B cell (primary cell): ENCODE measurements at regions not wholly inside any gene's neighbourhood (a gene's known extent, or its start where the extent isn't known, plus 50 kb on each side); places are given as distances from the start of the nearest gene placed in this dataset.

Experiments
- ATAC-seq: fragments of 200-7000 bp; cut with Tn5 transposase; one replicate; pipeline ENCODE4 v1.10.0; 2021; ENCODE audit warnings: low read depth, mild to moderate bottlenecking, moderate number of reproducible peaks, moderate library complexity
- CTCF ChIA-PET: fragments of 350-600 bp; sonication (Branson Sonifier 250); formaldehyde crosslinking; loops from one replicate; lab custom pipeline; 2021; ENCODE audit warnings: antibody characterized with exemption, inconsistent platforms; lab: Charles Lee
- POLR2A ChIA-PET: fragments of 350-600 bp; sonication (Branson Sonifier 250); formaldehyde crosslinking; loops from one replicate; lab custom pipeline; 2021; ENCODE audit warnings: antibody characterized with exemption; lab: Charles Lee
- DNase-seq: peaks from one replicate; pipeline ENCODE4 v3.0.0; 2013
- H2AFZ ChIP-seq: 2 replicates; pipeline ENCODE4 v1.6.1; 2012; ENCODE audit warnings: mild to moderate bottlenecking, low read depth, low read length; ENCODE audit not compliant: insufficient read depth, poor library complexity, severe bottlenecking
- H3K27ac ChIP-seq, 2 donors: 1 replicate in 1 of 2; 2 replicates in 1 of 2; pipeline ENCODE4 v1.5.1; 2012 to 2013; ENCODE audit warnings: low read length in 2 of 2, mild to moderate bottlenecking in 2 of 2, moderate library complexity in 1 of 2
- H3K27me3 ChIP-seq, 4 experiments: fragments of 200-600 bp in 1 of 4; sonication (generic) in 1 of 4; replicated peaks in 1 of 4; 1 replicate in 2 of 4; 2 replicates in 2 of 4; pipeline versions ENCODE4 v1.6.1 to v1.7.0; 2013 to 2016; ENCODE audit warnings: low read length in 3 of 4, mild to moderate bottlenecking in 2 of 4, mixed read lengths in 1 of 4, moderate library complexity in 1 of 4; ENCODE audit not compliant: insufficient read depth in 4 of 4, control insufficient read depth in 3 of 4; ENCODE audit errors: control extremely low read depth in 1 of 4
- H3K36me3 ChIP-seq, 2 experiments: replicated peaks in 1 of 2; 1 replicate in 1 of 2; 2 replicates in 1 of 2; pipeline versions ENCODE4 v1.6.1 to v1.7.1; 2013; ENCODE audit warnings: low read length in 1 of 2; ENCODE audit not compliant: insufficient read depth in 2 of 2, control insufficient read depth in 1 of 2; ENCODE audit errors: control extremely low read depth in 1 of 2, extremely low read depth in 1 of 2
- H3K4me1 ChIP-seq, 2 donors: fragments of 200-600 bp in 1 of 2; sonication (generic) in 1 of 2; 1 replicate in 1 of 2; 2 replicates in 1 of 2; pipeline versions ENCODE4 v1.5.1 to v1.6.1; 2013 to 2017; ENCODE audit warnings: low read length in 2 of 2; ENCODE audit not compliant: control insufficient read depth in 2 of 2, insufficient read depth in 2 of 2
- H3K4me2 ChIP-seq: replicated peaks from 2 replicates; pipeline ENCODE3; 2012; ENCODE audit warnings: mild to moderate bottlenecking, low read depth, low read length; ENCODE audit not compliant: poor library complexity, severe bottlenecking
- H3K4me3 ChIP-seq, 5 experiments: fragments of 200-600 bp in 1 of 5; sonication (generic) in 1 of 5; 1 replicate in 3 of 5; 2 replicates in 2 of 5; pipeline versions ENCODE4 v1.5.1 to v1.7.0; 2011 to 2016; ENCODE audit warnings: low read length in 4 of 5, mild to moderate bottlenecking in 4 of 5, low read depth in 2 of 5, control low read depth in 1 of 5, moderate library complexity in 1 of 5; ENCODE audit not compliant: insufficient read depth in 1 of 5; ENCODE audit errors: control extremely low read depth in 1 of 5, extremely low read depth in 1 of 5
- H3K79me2 ChIP-seq: fragments of 200-600 bp; sonication (generic); one replicate; pipeline ENCODE4 v1.6.0; 2016; ENCODE audit warnings: low read length; ENCODE audit not compliant: control insufficient read depth, insufficient read depth
- H3K9ac ChIP-seq: fragments of 200-600 bp; sonication (generic); 2 replicates; pipeline ENCODE4 v1.6.1; 2017; ENCODE audit warnings: mild to moderate bottlenecking, low read length, moderate library complexity
- H3K9me3 ChIP-seq, 3 donors: one replicate each; pipeline versions ENCODE4 v1.6.1 to v1.7.1; 2013; ENCODE audit warnings: low read length in 2 of 3; ENCODE audit not compliant: control insufficient read depth in 2 of 3, insufficient read depth in 1 of 3; ENCODE audit errors: control extremely low read depth in 1 of 3
- H4K20me1 ChIP-seq: 2 replicates; pipeline ENCODE4 v1.6.0; 2012; ENCODE audit warnings: mild to moderate bottlenecking, low read length; ENCODE audit not compliant: insufficient read depth, control insufficient read depth, poor library complexity, severe bottlenecking
- H3K27ac Mint-ChIP-seq: one replicate; pipeline ENCODE4 v1.8.0; 2021; ENCODE audit warnings: mixed read lengths
- H3K27me3 Mint-ChIP-seq: one replicate; pipeline ENCODE4 v1.8.0; 2021; ENCODE audit warnings: mixed read lengths
- H3K4me1 Mint-ChIP-seq: one replicate; pipeline ENCODE4 v1.8.0; 2021; ENCODE audit warnings: mixed read lengths
- H3K4me3 Mint-ChIP-seq: one replicate; pipeline ENCODE4 v1.8.0; 2021; ENCODE audit warnings: mixed read lengths
- H3K9me3 Mint-ChIP-seq: one replicate; pipeline ENCODE4 v1.8.0; 2022; ENCODE audit warnings: mixed read lengths; ENCODE audit not compliant: insufficient read depth
- EZH2 ChIP-seq: IDR thresholded peaks from 2 replicates; pipeline ENCODE4 v1.6.1; 2012; ENCODE audit warnings: borderline replicate concordance, low read depth, mild to moderate bottlenecking, moderate library complexity, low read length; ENCODE audit not compliant: insufficient read depth, poor library complexity, severe bottlenecking
- WGBS: methylation state at CpG from one replicate; pipeline ENCODE4 v1.1.5; 2013; ENCODE audit warnings: missing lambda C conversion rate; ENCODE audit not compliant: insufficient coverage; 5-methylcytosine and 5-hydroxymethylcytosine counted together
- intact Hi-C: fragments of 100-400 bp; cut with micrococcal nuclease; formaldehyde crosslinking; loops from one replicate; pipeline ENCODE4 v1.10.0; 2022
- TF ChIP-seq, protein P1 (sequence below): fragments of 200-600 bp; IDR thresholded peaks from one replicate; pipeline ENCODE4 v1.8.0; 2022; ENCODE audit warnings: antibody characterized with exemption, mild to moderate bottlenecking

DNA sequence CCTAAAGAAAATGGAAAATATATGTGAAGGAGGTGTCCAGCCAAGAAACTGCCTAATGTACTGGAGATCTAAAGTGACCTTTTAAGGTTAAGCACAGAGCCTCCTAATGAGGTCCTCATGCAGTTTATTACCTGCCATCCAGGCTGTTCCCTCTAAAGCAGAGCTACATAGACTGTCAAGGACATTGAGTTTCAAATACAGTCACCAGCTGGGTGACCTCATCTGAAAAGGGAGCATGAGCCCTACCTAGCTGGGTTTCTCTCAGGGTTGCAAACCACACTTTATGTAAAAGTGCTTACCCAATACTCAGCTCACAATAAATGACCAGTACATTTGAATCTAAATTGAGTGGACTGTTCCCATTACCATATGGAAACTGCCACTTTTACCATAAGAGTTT, 65.4 kb upstream of the CTNNA2 start:
- ChIA-PET POLR2A (no interaction called here), CTCF (no interaction called here)
- ATAC-seq (no peak), DNase-seq (no peak)
- Mint-ChIP-seq H3K27me3 (no peaks in the 10 kb centered on the region), H3K9me3 (peaks cover 7% of the 10 kb centered on the region), H3K4me3 (no peak overlapping the region), H3K4me1 (no peaks in the 10 kb centered on the region), H3K27ac (no peak overlapping the region)
- Histone ChIP-seq H3K4me1 (no peaks in the 10 kb centered on the region), H3K36me3 (no peaks in the 10 kb centered on the region), H3K79me2 (no peaks in the 10 kb centered on the region), H3K27ac (no peak overlapping the region), H3K4me2 (no peak overlapping the region), H3K9ac (no peak overlapping the region), H3K27me3 (no peaks in the 10 kb centered on the region), H4K20me1 (no peaks in the 10 kb centered on the region), H3K4me3 (no peak overlapping the region), H3K9me3 (no peaks in the 10 kb centered on the region), H2AFZ (no peak overlapping the region)
- no peak for TF ChIP-seq EZH2
- TF ChIP-seq, protein P1, sequence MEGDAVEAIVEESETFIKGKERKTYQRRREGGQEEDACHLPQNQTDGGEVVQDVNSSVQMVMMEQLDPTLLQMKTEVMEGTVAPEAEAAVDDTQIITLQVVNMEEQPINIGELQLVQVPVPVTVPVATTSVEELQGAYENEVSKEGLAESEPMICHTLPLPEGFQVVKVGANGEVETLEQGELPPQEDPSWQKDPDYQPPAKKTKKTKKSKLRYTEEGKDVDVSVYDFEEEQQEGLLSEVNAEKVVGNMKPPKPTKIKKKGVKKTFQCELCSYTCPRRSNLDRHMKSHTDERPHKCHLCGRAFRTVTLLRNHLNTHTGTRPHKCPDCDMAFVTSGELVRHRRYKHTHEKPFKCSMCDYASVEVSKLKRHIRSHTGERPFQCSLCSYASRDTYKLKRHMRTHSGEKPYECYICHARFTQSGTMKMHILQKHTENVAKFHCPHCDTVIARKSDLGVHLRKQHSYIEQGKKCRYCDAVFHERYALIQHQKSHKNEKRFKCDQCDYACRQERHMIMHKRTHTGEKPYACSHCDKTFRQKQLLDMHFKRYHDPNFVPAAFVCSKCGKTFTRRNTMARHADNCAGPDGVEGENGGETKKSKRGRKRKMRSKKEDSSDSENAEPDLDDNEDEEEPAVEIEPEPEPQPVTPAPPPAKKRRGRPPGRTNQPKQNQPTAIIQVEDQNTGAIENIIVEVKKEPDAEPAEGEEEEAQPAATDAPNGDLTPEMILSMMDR: no peak
- intact Hi-C loops: no loop called here

DNA sequence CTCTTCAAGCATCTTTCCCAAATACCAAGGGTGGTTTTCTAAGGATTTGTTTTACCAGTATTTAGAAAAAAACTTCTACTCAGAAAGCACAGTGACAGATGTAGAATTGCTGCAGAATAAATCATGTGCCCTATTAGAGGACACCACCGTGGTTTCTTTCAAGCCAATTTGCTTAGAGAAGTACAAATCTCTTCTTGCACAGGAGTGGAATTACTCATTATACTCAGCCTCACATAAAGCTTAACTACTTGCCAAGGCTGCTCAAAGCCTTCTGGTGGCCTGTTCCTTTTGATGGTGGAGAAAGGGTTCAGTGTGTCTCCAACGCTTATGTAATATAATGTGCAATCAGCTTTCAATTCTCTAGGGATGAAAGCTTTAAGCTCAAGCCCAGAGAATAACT, 66.5 kb upstream of the CTNNA2 start:
- no peaks in the 10 kb centered on the region for H4K20me1 ChIP-seq
- H3K4me1 Mint-ChIP-seq: no peaks in the 10 kb centered on the region
- H3K4me3 Mint-ChIP-seq: no peak overlapping the region
- no peak overlapping the region for H3K9ac ChIP-seq
- intact Hi-C loops: no loop called here
- H3K4me2 ChIP-seq: no peak overlapping the region
- WGBS: 100% methylated on average over 1 of the region's 2 CpGs
- H3K9me3 Mint-ChIP-seq: peaks cover 3% of the 10 kb centered on the region
- no peak overlapping the region for H2AFZ ChIP-seq
- no peak overlapping the region for H3K27ac ChIP-seq
- ChIA-PET POLR2A (no interaction called here), CTCF (no interaction called here)
- ATAC-seq: no peak
- no peaks in the 10 kb centered on the region for H3K27me3 ChIP-seq
- no peak overlapping the region for H3K27ac Mint-ChIP-seq
- no peaks in the 10 kb centered on the region for H3K9me3 ChIP-seq
- no peaks in the 10 kb centered on the region for H3K36me3 ChIP-seq
- no peaks in the 10 kb centered on the region for H3K27me3 Mint-ChIP-seq
- no peaks in the 10 kb centered on the region for H3K4me1 ChIP-seq
- TF ChIP-seq, protein P1: no peak
- no peak for TF ChIP-seq EZH2
- H3K79me2 ChIP-seq: no peaks in the 10 kb centered on the region
- H3K4me3 ChIP-seq: no peak overlapping the region
- DNase-seq: no peak
